Trophoblast cell (in vitro differentiated cells and primary cell): ENCODE measurements at regions not wholly inside any gene's neighbourhood (a gene's known extent, or its start where the extent isn't known, plus 50 kb on each side); places are given as distances from the start of the nearest gene placed in this dataset.

Experiments used
- DNase-seq, 2 donors: peaks; one replicate each; pipeline ENCODE4 v3.0.0-alpha.2; 2016
- H2AFZ ChIP-seq: 2 replicates; pipeline ENCODE4 v1.6.1; 2013; ENCODE audit warnings: low read length, moderate library complexity, mild to moderate bottlenecking; ENCODE audit not compliant: insufficient read depth, poor library complexity
- H2AK5ac ChIP-seq: 2 replicates; pipeline ENCODE4 v1.6.1; 2013; ENCODE audit warnings: mild to moderate bottlenecking, low read length
- H2BK120ac ChIP-seq: 2 replicates; pipeline ENCODE4 v1.6.1; 2013; ENCODE audit warnings: low read length, mild to moderate bottlenecking, moderate library complexity; ENCODE audit not compliant: insufficient read depth, poor library complexity
- H2BK12ac ChIP-seq: 2 replicates; pipeline ENCODE4 v1.6.1; 2013; ENCODE audit warnings: mild to moderate bottlenecking, low read length, moderate library complexity
- H2BK5ac ChIP-seq: 2 replicates; pipeline ENCODE4 v1.6.1; 2013; ENCODE audit warnings: low read length, low read depth, moderate library complexity, mild to moderate bottlenecking; ENCODE audit not compliant: poor library complexity
- H3K14ac ChIP-seq: 2 replicates; pipeline ENCODE4 v1.6.1; 2013; ENCODE audit warnings: mild to moderate bottlenecking, low read length
- H3K18ac ChIP-seq: 2 replicates; pipeline ENCODE4 v1.6.1; 2013; ENCODE audit warnings: mild to moderate bottlenecking, low read length
- H3K23ac ChIP-seq: 2 replicates; pipeline ENCODE4 v1.6.1; 2013; ENCODE audit warnings: low read length
- H3K27ac ChIP-seq: 2 replicates; pipeline ENCODE4 v1.5.1; 2013; ENCODE audit warnings: low read depth, mild to moderate bottlenecking, inconsistent platforms, low read length, moderate library complexity
- H3K27me3 ChIP-seq: 2 replicates; pipeline ENCODE4 v1.6.1; 2013; ENCODE audit warnings: inconsistent platforms, mild to moderate bottlenecking, low read length, moderate library complexity; ENCODE audit not compliant: insufficient read depth
- H3K36me3 ChIP-seq, 2 experiments: 1 replicate in 1 of 2; 2 replicates in 1 of 2; pipeline ENCODE4 v1.6.1; 2013; ENCODE audit warnings: low read length in 2 of 2, mild to moderate bottlenecking in 2 of 2, moderate library complexity in 1 of 2; ENCODE audit not compliant: insufficient read depth in 2 of 2, control insufficient read depth in 1 of 2
- H3K4ac ChIP-seq: 2 replicates; pipeline ENCODE4 v1.6.1; 2013; ENCODE audit warnings: low read depth, mild to moderate bottlenecking, low read length, moderate library complexity
- H3K4me1 ChIP-seq, 2 experiments: 1 replicate in 1 of 2; 2 replicates in 1 of 2; pipeline ENCODE4 v1.6.1; 2013; ENCODE audit warnings: low read length in 2 of 2, mild to moderate bottlenecking in 2 of 2, moderate library complexity in 1 of 2; ENCODE audit not compliant: insufficient read depth in 2 of 2, control insufficient read depth in 1 of 2
- H3K4me2 ChIP-seq: 2 replicates; pipeline ENCODE4 v1.6.1; 2013; ENCODE audit warnings: inconsistent platforms, mild to moderate bottlenecking, low read length, moderate library complexity
- H3K4me3 ChIP-seq: 2 replicates; pipeline ENCODE4 v1.5.1; 2013; ENCODE audit warnings: mild to moderate bottlenecking, low read depth, low read length, inconsistent platforms
- H3K79me1 ChIP-seq: one replicate; pipeline ENCODE4 v1.6.1; 2013; ENCODE audit warnings: low read length
- H3K79me2 ChIP-seq: 2 replicates; pipeline ENCODE4 v1.6.1; 2013; ENCODE audit warnings: low read length, mild to moderate bottlenecking; ENCODE audit not compliant: control insufficient read depth, insufficient read depth, poor library complexity
- H3K9ac ChIP-seq: 2 replicates; pipeline ENCODE4 v1.6.1; 2013; ENCODE audit warnings: mild to moderate bottlenecking, low read length
- H3K9me3 ChIP-seq: 2 replicates; pipeline ENCODE4 v1.6.1; 2013; ENCODE audit warnings: low read depth, mild to moderate bottlenecking, control low read depth, inconsistent platforms, low read length; ENCODE audit not compliant: insufficient read depth
- H4K12ac ChIP-seq: 2 replicates; pipeline ENCODE4 v1.6.1; 2013; ENCODE audit warnings: low read depth, mild to moderate bottlenecking, low read length, moderate library complexity
- H4K8ac ChIP-seq: 2 replicates; pipeline ENCODE4 v1.6.1; 2013; ENCODE audit warnings: low read depth, mild to moderate bottlenecking, low read length, moderate library complexity
- H4K91ac ChIP-seq: one replicate; pipeline ENCODE4 v1.6.1; 2013; ENCODE audit warnings: low read depth, mild to moderate bottlenecking, low read length, moderate library complexity
- WGBS: extraction: QIAGEN DNeasy Blood & Tissue Kit; methylation state at CpG from one replicate; pipeline ENCODE4 v1.1.7; 2013; ENCODE audit warnings: missing lambda C conversion rate; ENCODE audit not compliant: insufficient read length, insufficient coverage; ENCODE audit errors: extremely low coverage; 5-methylcytosine and 5-hydroxymethylcytosine counted together

- peaks cover 11 to 26% of the 10 kb centered on the region in 2 experiments for H3K4me1 ChIP-seq
- H3K27me3 ChIP-seq = peaks cover 9% of the 10 kb centered on the region
- no peak overlapping the region for H4K8ac ChIP-seq
- peak overlapping the region; percentile 84 for H3K4me3 ChIP-seq
- H2AK5ac ChIP-seq = no peak overlapping the region
- no peak overlapping the region for H3K18ac ChIP-seq
- no peak overlapping the region for H3K23ac ChIP-seq
- DNase-seq = no peak
- no CpG with 5 or more reads among the region's 10 CpGs for WGBS
- H2BK5ac ChIP-seq = no peak overlapping the region
- no peak overlapping the region for H2AFZ ChIP-seq
- H3K79me1 ChIP-seq = peaks cover 5% of the 10 kb centered on the region
- no peak overlapping the region for H4K91ac ChIP-seq
- H2BK120ac ChIP-seq = no peak overlapping the region
- H3K9me3 ChIP-seq = peaks cover 3% of the 10 kb centered on the region
- H3K27ac ChIP-seq = no peak overlapping the region
- H3K14ac ChIP-seq = no peak overlapping the region
- H3K4ac ChIP-seq = no peak overlapping the region
- no peak overlapping the region for H2BK12ac ChIP-seq
- H3K36me3 ChIP-seq = no peaks in the 10 kb centered on the region
- H3K79me2 ChIP-seq = peaks cover 2% of the 10 kb centered on the region
- peak overlapping the region; percentile 59 for H3K9ac ChIP-seq
- H4K12ac ChIP-seq = no peak overlapping the region
- peak overlapping the region; percentile 92 for H3K4me2 ChIP-seq
These were observed 105.2 kb downstream of the UCHL1 start for GRCh38 chr4:41361794-41362526.

- Histone ChIP-seq H3K18ac (no peak overlapping the region), H4K8ac (no peak overlapping the region)
- no CpG with 5 or more reads among the region's 10 CpGs for WGBS
These were observed 106.1 kb downstream of the UCHL1 start for GRCh38 chr4:41362621-41363383.

GRCh38 chr4:41363384-41363981 lies 106.8 kb downstream of the UCHL1 start:
- H2AK5ac ChIP-seq = no peak overlapping the region
- H3K4me3 ChIP-seq = no peak overlapping the region
- no peak overlapping the region for H2BK5ac ChIP-seq
- H3K4ac ChIP-seq = no peak overlapping the region
- no peak overlapping the region for H4K12ac ChIP-seq
- H3K79me2 ChIP-seq = peaks cover 2% of the 10 kb centered on the region
- H2BK12ac ChIP-seq = no peak overlapping the region
- H2BK120ac ChIP-seq = no peak overlapping the region
- H3K36me3 ChIP-seq = no peaks in the 10 kb centered on the region
- H3K18ac ChIP-seq = no peak overlapping the region
- H3K27me3 ChIP-seq = peaks cover 9% of the 10 kb centered on the region
- no peak overlapping the region for H3K9ac ChIP-seq
- peaks cover 11 to 26% of the 10 kb centered on the region in 2 experiments for H3K4me1 ChIP-seq
- H3K9me3 ChIP-seq = peaks cover 3% of the 10 kb centered on the region
- H3K14ac ChIP-seq = no peak overlapping the region
- H3K4me2 ChIP-seq = peak overlapping the region; percentile 43
- no peak overlapping the region for H3K27ac ChIP-seq
- DNase-seq = peak in 1 of 2 donors; percentile 42
- no peak overlapping the region for H2AFZ ChIP-seq
- no peak overlapping the region for H3K23ac ChIP-seq
- WGBS = no CpG with 5 or more reads among the region's 9 CpGs
- H4K91ac ChIP-seq = no peak overlapping the region
- no peak overlapping the region for H4K8ac ChIP-seq
- peaks cover 5% of the 10 kb centered on the region for H3K79me1 ChIP-seq

More at GRCh38 chr4:41362621-41363383, 106.1 kb downstream of the UCHL1 start:
- Histone ChIP-seq H3K27me3 (peaks cover 9% of the 10 kb centered on the region), H3K79me2 (peaks cover 2% of the 10 kb centered on the region), H3K27ac (no peak overlapping the region), H2BK5ac (no peak overlapping the region), H4K12ac (no peak overlapping the region), H2BK120ac (no peak overlapping the region), H3K4me3 (no peak overlapping the region), H3K79me1 (peaks cover 5% of the 10 kb centered on the region), H3K9ac (no peak overlapping the region), H3K4me1 (peaks cover 11 to 26% of the 10 kb centered on the region in 2 experiments), H3K14ac (no peak overlapping the region), H4K91ac (no peak overlapping the region), H3K36me3 (no peaks in the 10 kb centered on the region), H2AK5ac (no peak overlapping the region), H2BK12ac (no peak overlapping the region), H3K9me3 (peaks cover 3% of the 10 kb centered on the region), H3K4ac (no peak overlapping the region), H2AFZ (no peak overlapping the region), H3K23ac (no peak overlapping the region), H3K4me2 (peak overlapping the region; percentile 9)
- no peak for DNase-seq

- no peak overlapping the region for H2BK12ac ChIP-seq
- no peak overlapping the region for H2BK120ac ChIP-seq
- no CpG with 5 or more reads among the region's 3 CpGs for WGBS
- no peak overlapping the region for H3K27ac ChIP-seq
- no peak overlapping the region for H4K8ac ChIP-seq
- no peak overlapping the region for H3K14ac ChIP-seq
- H4K91ac ChIP-seq = no peak overlapping the region
- H3K4me1 ChIP-seq = peaks cover 10 to 18% of the 10 kb centered on the region in 2 experiments
- no peak overlapping the region for H3K4me2 ChIP-seq
- peaks cover 2% of the 10 kb centered on the region for H3K79me2 ChIP-seq
- H3K4me3 ChIP-seq = no peak overlapping the region
- no peak overlapping the region for H3K4ac ChIP-seq
- H3K9ac ChIP-seq = no peak overlapping the region
- no peak overlapping the region for H2AK5ac ChIP-seq
- H3K18ac ChIP-seq = no peak overlapping the region
- peaks cover 9% of the 10 kb centered on the region for H3K27me3 ChIP-seq
- no peak overlapping the region for H3K23ac ChIP-seq
- no peak overlapping the region for H2BK5ac ChIP-seq
- no peaks in the 10 kb centered on the region for H3K36me3 ChIP-seq
- peaks cover 3% of the 10 kb centered on the region for H3K9me3 ChIP-seq
- peaks cover 5% of the 10 kb centered on the region for H3K79me1 ChIP-seq
- DNase-seq = no peak
- H2AFZ ChIP-seq = no peak overlapping the region
- H4K12ac ChIP-seq = no peak overlapping the region
These were observed 108.1 kb downstream of the UCHL1 start for GRCh38 chr4:41364876-41365275.
